GM23338 (cell line): ENCODE measurements at regions not wholly inside any gene's neighbourhood (a gene's known extent, or its start where the extent isn't known, plus 50 kb on each side); places are given as distances from the start of the nearest gene placed in this dataset.

Source experiments
- ATAC-seq: fragments of 200-7000 bp; cut with Tn5 transposase; 3 replicates; pipeline ENCODE4 v1.9.1; 2020
- DNase-seq: peaks from one replicate; pipeline ENCODE4 v3.0.0-alpha.2; 2015; ENCODE audit warnings: low spot score
- H2AFZ ChIP-seq: fragments of 200-600 bp; sonication (generic); 2 replicates; pipeline ENCODE4 v1.8.0; 2016; ENCODE audit warnings: antibody characterized with exemption, mild to moderate bottlenecking, moderate library complexity
- H3F3A ChIP-seq: fragments of 200-600 bp; sonication (generic); replicated peaks from 2 replicates; pipeline ENCODE4 v1.8.0; 2017; ENCODE audit warnings: antibody characterized with exemption, mixed run types, low read depth
- H3K27ac ChIP-seq: fragments of 200-600 bp; sonication (generic); 2 replicates; pipeline ENCODE4 v1.6.1; 2016; ENCODE audit warnings: low read depth
- H3K27me3 ChIP-seq: fragments of 200-600 bp; sonication (generic); 2 replicates; pipeline ENCODE4 v1.8.0; 2016; ENCODE audit warnings: mild to moderate bottlenecking, mixed run types, moderate library complexity; ENCODE audit not compliant: insufficient read depth
- H3K36me3 ChIP-seq: fragments of 200-600 bp; sonication (generic); 2 replicates; pipeline ENCODE4 v1.8.0; 2016; ENCODE audit warnings: mild to moderate bottlenecking; ENCODE audit not compliant: insufficient read depth
- H3K4me1 ChIP-seq: fragments of 200-600 bp; sonication (generic); 2 replicates; pipeline ENCODE4 v1.8.0; 2016; ENCODE audit warnings: mild to moderate bottlenecking, moderate library complexity; ENCODE audit not compliant: insufficient read depth
- H3K4me2 ChIP-seq: fragments of 200-600 bp; sonication (generic); 2 replicates; pipeline ENCODE4 v1.7.1; 2017; ENCODE audit warnings: mixed run types
- H3K4me3 ChIP-seq: fragments of 200-600 bp; sonication (generic); 2 replicates; pipeline ENCODE4 v1.6.1; 2016; ENCODE audit warnings: mixed run types
- H3K79me2 ChIP-seq: fragments of 200-600 bp; sonication (generic); replicated peaks from 2 replicates; pipeline ENCODE4 v1.8.0; 2017; ENCODE audit warnings: mild to moderate bottlenecking; ENCODE audit not compliant: insufficient read depth
- H3K9me2 ChIP-seq: fragments of 200-600 bp; sonication (generic); 2 replicates; pipeline ENCODE4 v1.8.0; 2017; ENCODE audit not compliant: insufficient read depth
- H4K20me1 ChIP-seq: fragments of 200-600 bp; sonication (generic); replicated peaks from 2 replicates; pipeline ENCODE4 v1.8.0; 2017; ENCODE audit warnings: mild to moderate bottlenecking; ENCODE audit not compliant: insufficient read depth
- H3K27ac Mint-ChIP-seq: 2 replicates; pipeline ENCODE4 v1.8.0; 2020; ENCODE audit warnings: inconsistent platforms, mild to moderate bottlenecking, moderate library complexity, mixed read lengths
- H3K27me3 Mint-ChIP-seq: 3 replicates; pipeline ENCODE4 v1.8.0; 2022; ENCODE audit warnings: low read depth, mild to moderate bottlenecking, moderate library complexity, mixed read lengths, inconsistent platforms; ENCODE audit not compliant: insufficient read depth, poor library complexity
- H3K36me3 Mint-ChIP-seq: 3 replicates; pipeline ENCODE4 v1.8.0; 2021; ENCODE audit warnings: low read depth, mild to moderate bottlenecking, inconsistent platforms, moderate library complexity, mixed read lengths
- H3K4me1 Mint-ChIP-seq: 3 replicates; pipeline ENCODE4 v1.8.0; 2020; ENCODE audit warnings: mild to moderate bottlenecking, inconsistent platforms, mixed read lengths
- H3K4me3 Mint-ChIP-seq: 3 replicates; pipeline ENCODE4 v1.8.0; 2021; ENCODE audit warnings: moderate library complexity, mild to moderate bottlenecking, inconsistent platforms, mixed read lengths
- H3K9me3 Mint-ChIP-seq: 3 replicates; pipeline ENCODE4 v1.8.0; 2020; ENCODE audit warnings: moderate library complexity, mild to moderate bottlenecking, inconsistent platforms, mixed read lengths
- CREB1 ChIP-seq: fragments of 250-450 bp; sonication (Bioruptor Pico); IDR thresholded peaks from 2 replicates; pipeline ENCODE4 v1.5.0; 2020; ENCODE audit warnings: low read depth, mild to moderate bottlenecking, moderate library complexity
- EZH2 ChIP-seq: fragments of 200-600 bp; sonication (generic); IDR thresholded peaks from one replicate; pipeline ENCODE4 v1.8.0; 2017; ENCODE audit warnings: antibody characterized with exemption, mild to moderate bottlenecking, low read depth; ENCODE audit not compliant: unreplicated experiment
- EZH2phosphoT487 ChIP-seq: fragments of 200-600 bp; sonication (generic); IDR thresholded peaks from one replicate; pipeline ENCODE4 v1.8.1; 2018; ENCODE audit warnings: antibody characterized with exemption; ENCODE audit not compliant: unreplicated experiment
- JUNB ChIP-seq: IDR thresholded peaks from one replicate; pipeline ENCODE4 v1.6.1; 2016; ENCODE audit warnings: antibody characterized with exemption; ENCODE audit not compliant: unreplicated experiment
- NANOG ChIP-seq: IDR thresholded peaks from 2 replicates; pipeline ENCODE4 v1.6.1; 2016; ENCODE audit warnings: antibody characterized with exemption, borderline replicate concordance
- POLR2AphosphoS5 ChIP-seq: IDR thresholded peaks from 2 replicates; pipeline ENCODE4 v1.6.1; 2016; ENCODE audit warnings: antibody characterized with exemption, low read depth
- REST ChIP-seq: IDR thresholded peaks from one replicate; pipeline ENCODE4 v1.6.1; 2018; ENCODE audit warnings: antibody characterized with exemption; ENCODE audit not compliant: unreplicated experiment
- STAT1 ChIP-seq: IDR thresholded peaks from one replicate; pipeline ENCODE4 v1.6.1; 2016; ENCODE audit warnings: antibody characterized with exemption; ENCODE audit not compliant: unreplicated experiment
- ZNF114 ChIP-seq: fragments of 250-450 bp; sonication (Bioruptor Pico); IDR thresholded peaks from 2 replicates; pipeline ENCODE4 v1.5.0; 2020; ENCODE audit warnings: mild to moderate bottlenecking, moderate library complexity
- ZNF331 ChIP-seq: fragments of 250-450 bp; sonication (Bioruptor Pico); IDR thresholded peaks from 2 replicates; pipeline ENCODE4 v1.5.0; 2020; ENCODE audit warnings: low read depth, mild to moderate bottlenecking, moderate library complexity
- TF ChIP-seq, protein P1 (sequence below): IDR thresholded peaks from 2 replicates; pipeline ENCODE4 v1.6.1; 2016; ENCODE audit warnings: antibody characterized with exemption
- TF ChIP-seq, protein P2 (sequence below), 2 experiments: fragments of 200-600 bp in 1 of 2; sonication (generic) in 1 of 2; conservative IDR thresholded peaks; 2 replicates each; pipeline versions ENCODE4 v1.5.1 to v1.6.1; 2016 to 2017; ENCODE audit warnings: antibody characterized with exemption in 2 of 2, low read depth in 2 of 2, mild to moderate bottlenecking in 2 of 2, moderate library complexity in 1 of 2
- TF ChIP-seq, protein P3 (sequence below): fragments of 250-450 bp; sonication (Bioruptor Pico); IDR thresholded peaks from 2 replicates; pipeline ENCODE4 v1.5.0; 2020; ENCODE audit warnings: mild to moderate bottlenecking, moderate library complexity

GRCh38 chr18:43578706-43579105 is 301.4 kb upstream of the SYT4 start:
- Histone ChIP-seq H3K4me3 (no peak overlapping the region), H2AFZ (no peak overlapping the region), H3K27me3 (no peaks in the 10 kb centered on the region), H3F3A (no peaks in the 10 kb centered on the region), H3K9me2 (no peaks in the 10 kb centered on the region), H4K20me1 (no peaks in the 10 kb centered on the region), H3K4me2 (no peak overlapping the region), H3K27ac (no peak overlapping the region), H3K4me1 (no peaks in the 10 kb centered on the region), H3K79me2 (no peaks in the 10 kb centered on the region), H3K36me3 (no peaks in the 10 kb centered on the region)
- no peak for TF ChIP-seq EZH2phosphoT487
- TF ChIP-seq ZNF331 (CRISPR knock-in tag), result no peak
- TF ChIP-seq, protein P1, sequence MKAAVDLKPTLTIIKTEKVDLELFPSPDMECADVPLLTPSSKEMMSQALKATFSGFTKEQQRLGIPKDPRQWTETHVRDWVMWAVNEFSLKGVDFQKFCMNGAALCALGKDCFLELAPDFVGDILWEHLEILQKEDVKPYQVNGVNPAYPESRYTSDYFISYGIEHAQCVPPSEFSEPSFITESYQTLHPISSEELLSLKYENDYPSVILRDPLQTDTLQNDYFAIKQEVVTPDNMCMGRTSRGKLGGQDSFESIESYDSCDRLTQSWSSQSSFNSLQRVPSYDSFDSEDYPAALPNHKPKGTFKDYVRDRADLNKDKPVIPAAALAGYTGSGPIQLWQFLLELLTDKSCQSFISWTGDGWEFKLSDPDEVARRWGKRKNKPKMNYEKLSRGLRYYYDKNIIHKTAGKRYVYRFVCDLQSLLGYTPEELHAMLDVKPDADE, result no peak
- TF ChIP-seq STAT1, result no peak
- TF ChIP-seq, protein P2, sequence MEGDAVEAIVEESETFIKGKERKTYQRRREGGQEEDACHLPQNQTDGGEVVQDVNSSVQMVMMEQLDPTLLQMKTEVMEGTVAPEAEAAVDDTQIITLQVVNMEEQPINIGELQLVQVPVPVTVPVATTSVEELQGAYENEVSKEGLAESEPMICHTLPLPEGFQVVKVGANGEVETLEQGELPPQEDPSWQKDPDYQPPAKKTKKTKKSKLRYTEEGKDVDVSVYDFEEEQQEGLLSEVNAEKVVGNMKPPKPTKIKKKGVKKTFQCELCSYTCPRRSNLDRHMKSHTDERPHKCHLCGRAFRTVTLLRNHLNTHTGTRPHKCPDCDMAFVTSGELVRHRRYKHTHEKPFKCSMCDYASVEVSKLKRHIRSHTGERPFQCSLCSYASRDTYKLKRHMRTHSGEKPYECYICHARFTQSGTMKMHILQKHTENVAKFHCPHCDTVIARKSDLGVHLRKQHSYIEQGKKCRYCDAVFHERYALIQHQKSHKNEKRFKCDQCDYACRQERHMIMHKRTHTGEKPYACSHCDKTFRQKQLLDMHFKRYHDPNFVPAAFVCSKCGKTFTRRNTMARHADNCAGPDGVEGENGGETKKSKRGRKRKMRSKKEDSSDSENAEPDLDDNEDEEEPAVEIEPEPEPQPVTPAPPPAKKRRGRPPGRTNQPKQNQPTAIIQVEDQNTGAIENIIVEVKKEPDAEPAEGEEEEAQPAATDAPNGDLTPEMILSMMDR (conservative IDR thresholded peaks at IDR 0.05; ENCODE audit: low read depth in 2 of 2), result no peak
- TF ChIP-seq, protein P3, sequence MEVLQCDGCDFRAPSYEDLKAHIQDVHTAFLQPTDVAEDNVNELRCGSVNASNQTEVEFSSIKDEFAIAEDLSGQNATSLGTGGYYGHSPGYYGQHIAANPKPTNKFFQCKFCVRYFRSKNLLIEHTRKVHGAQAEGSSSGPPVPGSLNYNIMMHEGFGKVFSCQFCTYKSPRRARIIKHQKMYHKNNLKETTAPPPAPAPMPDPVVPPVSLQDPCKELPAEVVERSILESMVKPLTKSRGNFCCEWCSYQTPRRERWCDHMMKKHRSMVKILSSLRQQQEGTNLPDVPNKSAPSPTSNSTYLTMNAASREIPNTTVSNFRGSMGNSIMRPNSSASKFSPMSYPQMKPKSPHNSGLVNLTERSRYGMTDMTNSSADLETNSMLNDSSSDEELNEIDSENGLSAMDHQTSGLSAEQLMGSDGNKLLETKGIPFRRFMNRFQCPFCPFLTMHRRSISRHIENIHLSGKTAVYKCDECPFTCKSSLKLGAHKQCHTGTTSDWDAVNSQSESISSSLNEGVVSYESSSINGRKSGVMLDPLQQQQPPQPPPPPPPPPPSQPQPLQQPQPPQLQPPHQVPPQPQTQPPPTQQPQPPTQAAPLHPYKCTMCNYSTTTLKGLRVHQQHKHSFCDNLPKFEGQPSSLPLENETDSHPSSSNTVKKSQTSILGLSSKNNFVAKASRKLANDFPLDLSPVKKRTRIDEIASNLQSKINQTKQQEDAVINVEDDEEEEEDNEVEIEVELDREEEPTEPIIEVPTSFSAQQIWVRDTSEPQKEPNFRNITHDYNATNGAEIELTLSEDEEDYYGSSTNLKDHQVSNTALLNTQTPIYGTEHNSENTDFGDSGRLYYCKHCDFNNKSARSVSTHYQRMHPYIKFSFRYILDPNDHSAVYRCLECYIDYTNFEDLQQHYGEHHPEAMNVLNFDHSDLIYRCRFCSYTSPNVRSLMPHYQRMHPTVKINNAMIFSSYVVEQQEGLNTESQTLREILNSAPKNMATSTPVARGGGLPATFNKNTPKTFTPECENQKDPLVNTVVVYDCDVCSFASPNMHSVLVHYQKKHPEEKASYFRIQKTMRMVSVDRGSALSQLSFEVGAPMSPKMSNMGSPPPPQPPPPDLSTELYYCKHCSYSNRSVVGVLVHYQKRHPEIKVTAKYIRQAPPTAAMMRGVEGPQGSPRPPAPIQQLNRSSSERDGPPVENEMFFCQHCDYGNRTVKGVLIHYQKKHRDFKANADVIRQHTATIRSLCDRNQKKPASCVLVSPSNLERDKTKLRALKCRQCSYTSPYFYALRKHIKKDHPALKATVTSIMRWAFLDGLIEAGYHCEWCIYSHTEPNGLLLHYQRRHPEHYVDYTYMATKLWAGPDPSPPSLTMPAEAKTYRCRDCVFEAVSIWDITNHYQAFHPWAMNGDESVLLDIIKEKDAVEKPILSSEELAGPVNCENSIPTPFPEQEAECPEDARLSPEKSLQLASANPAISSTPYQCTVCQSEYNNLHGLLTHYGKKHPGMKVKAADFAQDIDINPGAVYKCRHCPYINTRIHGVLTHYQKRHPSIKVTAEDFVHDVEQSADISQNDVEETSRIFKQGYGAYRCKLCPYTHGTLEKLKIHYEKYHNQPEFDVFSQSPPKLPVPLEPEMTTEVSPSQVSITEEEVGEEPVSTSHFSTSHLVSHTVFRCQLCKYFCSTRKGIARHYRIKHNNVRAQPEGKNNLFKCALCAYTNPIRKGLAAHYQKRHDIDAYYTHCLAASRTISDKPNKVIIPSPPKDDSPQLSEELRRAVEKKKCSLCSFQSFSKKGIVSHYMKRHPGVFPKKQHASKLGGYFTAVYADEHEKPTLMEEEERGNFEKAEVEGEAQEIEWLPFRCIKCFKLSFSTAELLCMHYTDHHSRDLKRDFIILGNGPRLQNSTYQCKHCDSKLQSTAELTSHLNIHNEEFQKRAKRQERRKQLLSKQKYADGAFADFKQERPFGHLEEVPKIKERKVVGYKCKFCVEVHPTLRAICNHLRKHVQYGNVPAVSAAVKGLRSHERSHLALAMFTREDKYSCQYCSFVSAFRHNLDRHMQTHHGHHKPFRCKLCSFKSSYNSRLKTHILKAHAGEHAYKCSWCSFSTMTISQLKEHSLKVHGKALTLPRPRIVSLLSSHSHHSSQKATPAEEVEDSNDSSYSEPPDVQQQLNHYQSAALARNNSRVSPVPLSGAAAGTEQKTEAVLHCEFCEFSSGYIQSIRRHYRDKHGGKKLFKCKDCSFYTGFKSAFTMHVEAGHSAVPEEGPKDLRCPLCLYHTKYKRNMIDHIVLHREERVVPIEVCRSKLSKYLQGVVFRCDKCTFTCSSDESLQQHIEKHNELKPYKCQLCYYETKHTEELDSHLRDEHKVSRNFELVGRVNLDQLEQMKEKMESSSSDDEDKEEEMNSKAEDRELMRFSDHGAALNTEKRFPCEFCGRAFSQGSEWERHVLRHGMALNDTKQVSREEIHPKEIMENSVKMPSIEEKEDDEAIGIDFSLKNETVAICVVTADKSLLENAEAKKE (CRISPR knock-in tag), result no peak
- no peak for TF ChIP-seq EZH2
- TF ChIP-seq POLR2AphosphoS5, result no peak
- TF ChIP-seq ZNF114 (CRISPR knock-in tag), result no peak
- TF ChIP-seq NANOG, result no peak
- TF ChIP-seq CREB1, result no peak
- no peak for TF ChIP-seq JUNB
- no peak for TF ChIP-seq REST
- Mint-ChIP-seq H3K27ac (no peak overlapping the region), H3K27me3 (no peaks in the 10 kb centered on the region), H3K4me1 (peaks cover 6% of the 10 kb centered on the region; the same call in 2 of the 3 replicates), H3K9me3 (no peaks in the 10 kb centered on the region), H3K36me3 (no peaks in the 10 kb centered on the region), H3K4me3 (no peak overlapping the region)
- ATAC-seq (no peak), DNase-seq (peak; percentile 16)
